GM21360 (cell line): ENCODE measurements at regions not wholly inside any gene's neighbourhood (a gene's known extent, or its start where the extent isn't known, plus 50 kb on each side); places are given as distances from the start of the nearest gene placed in this dataset.
"Not testable (repeated sequence)": the region's sequence is repeated elsewhere in the genome, so short reads cannot be mapped to it uniquely, and the experiment has no call there.

ENCODE experiments used
- ATAC-seq: cut with Tn5 transposase; IDR thresholded peaks from one replicate; pipeline ENCODE4 v1.9.1; 2021; ENCODE audit warnings: mild to moderate bottlenecking, moderate library complexity; ENCODE audit not compliant: unreplicated experiment

GRCh38 chr10:123221418-123221817, 67.2 kb downstream of the BUB3 start:
- no peak for ATAC-seq

GRCh38 chr10:123222832-123223231, 68.6 kb downstream of the BUB3 start:
- no peak for ATAC-seq

GRCh38 chr10:123227706-123228105, 73.5 kb downstream of the BUB3 start:
- no peak for ATAC-seq

DNA sequence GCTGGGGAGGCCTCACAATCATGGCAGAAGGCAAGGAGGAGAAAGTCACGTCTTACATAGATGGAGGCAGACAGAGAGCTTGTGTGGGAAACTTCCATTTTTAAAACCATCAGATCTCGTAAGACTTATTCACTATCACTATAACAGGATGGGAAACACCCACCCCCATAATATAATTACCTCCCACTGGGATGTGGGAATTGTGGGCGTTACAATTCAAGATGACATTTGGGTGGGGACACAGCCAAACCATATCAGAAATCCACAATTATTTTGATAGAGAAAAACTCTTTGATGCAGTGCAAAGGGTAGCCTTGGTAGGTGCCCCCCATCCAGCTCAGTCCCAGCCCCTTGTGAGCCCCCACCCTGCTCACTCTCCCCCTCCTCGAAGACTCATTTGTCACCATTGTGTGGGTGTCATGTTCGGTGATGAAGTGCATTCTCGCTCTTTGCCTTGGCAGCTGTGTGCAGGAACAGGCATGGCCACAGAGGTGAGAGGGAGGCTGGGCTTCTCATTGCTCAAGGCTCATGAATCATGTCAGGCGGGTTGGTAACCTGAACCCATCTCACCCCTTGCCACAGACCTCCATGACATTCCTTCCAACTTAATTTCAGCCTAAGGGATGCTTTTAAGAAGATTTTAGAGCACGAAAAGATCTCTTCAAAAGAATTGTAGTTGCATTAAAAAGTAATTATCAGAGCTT, 75.9 kb downstream of the BUB3 start:
- no peak for ATAC-seq

- not testable (repeated sequence) for ATAC-seq
These were observed 78.7 kb downstream of the BUB3 start for GRCh38 chr10:123232879-123233278.

- not testable (repeated sequence) for ATAC-seq
These were observed 80.8 kb downstream of the BUB3 start for GRCh38 chr10:123235014-123235413.

DNA sequence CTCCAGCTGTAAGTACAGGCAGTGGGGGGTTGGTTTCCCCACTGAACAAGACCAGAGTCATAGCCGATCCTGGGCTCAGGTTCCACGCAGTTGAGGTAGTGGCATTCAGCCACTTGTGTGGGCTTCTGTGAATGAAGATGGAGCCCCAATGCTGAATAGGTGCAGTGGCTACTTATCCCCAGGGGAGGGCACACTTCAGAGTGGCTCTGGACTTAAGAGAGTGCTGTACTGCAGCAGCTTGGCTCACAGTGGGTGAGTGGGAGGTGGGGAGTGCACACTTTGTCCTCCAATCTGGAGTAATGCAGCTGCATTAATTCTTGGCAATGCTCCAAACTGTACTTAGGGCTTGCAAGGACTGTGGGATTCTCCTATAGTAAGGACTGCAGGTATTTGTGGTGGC, 81.9 kb downstream of the BUB3 start:
- ATAC-seq = no peak

DNA sequence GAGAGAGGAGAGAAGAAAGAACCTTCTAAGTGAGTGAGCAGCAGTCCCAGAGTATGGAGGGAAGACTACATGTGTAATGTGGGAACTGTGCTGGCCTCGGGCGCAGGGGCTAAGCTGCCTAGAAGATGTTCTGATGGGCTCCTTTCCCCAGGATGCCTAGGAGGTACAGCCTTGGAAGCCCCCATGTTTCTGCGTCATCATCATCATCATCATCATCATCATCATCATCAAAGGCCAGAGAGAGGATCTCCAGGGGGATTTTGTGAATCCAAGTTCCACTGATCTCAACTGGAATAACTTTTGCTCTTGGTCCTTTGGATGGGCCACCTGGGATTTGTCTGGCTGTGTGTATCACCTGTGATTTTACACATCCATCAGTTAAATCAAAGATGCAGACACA, 86.0 kb downstream of the BUB3 start:
- no peak for ATAC-seq

- ATAC-seq = no peak
These were observed 86.6 kb downstream of the BUB3 start for GRCh38 chr10:123240776-123241175.

- peak; percentile 57 for ATAC-seq
These were observed 87.4 kb downstream of the BUB3 start for GRCh38 chr10:123241391-123242141.

DNA sequence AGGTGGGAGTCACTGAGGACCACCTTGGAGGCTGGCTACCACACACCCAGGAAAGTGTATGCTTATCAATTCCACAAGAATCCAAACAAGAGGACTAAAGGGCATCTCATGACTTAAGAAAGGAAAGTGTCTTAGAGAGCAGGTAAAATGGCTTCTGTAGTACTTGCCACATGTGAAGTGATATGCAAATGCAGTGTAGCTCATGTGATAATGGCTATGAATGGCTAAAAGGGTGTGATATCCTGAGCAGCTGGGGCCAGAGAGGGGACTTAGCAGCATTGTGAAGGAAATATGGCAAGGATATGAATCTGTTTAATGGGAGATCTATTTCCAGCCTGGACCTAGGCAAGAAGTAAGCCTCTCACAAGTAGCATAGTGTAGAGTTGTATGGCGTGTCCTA, 90.5 kb downstream of the BUB3 start:
- ATAC-seq = no peak

- no peak for ATAC-seq
These were observed 91.1 kb downstream of the BUB3 start for GRCh38 chr10:123245264-123245663.

DNA sequence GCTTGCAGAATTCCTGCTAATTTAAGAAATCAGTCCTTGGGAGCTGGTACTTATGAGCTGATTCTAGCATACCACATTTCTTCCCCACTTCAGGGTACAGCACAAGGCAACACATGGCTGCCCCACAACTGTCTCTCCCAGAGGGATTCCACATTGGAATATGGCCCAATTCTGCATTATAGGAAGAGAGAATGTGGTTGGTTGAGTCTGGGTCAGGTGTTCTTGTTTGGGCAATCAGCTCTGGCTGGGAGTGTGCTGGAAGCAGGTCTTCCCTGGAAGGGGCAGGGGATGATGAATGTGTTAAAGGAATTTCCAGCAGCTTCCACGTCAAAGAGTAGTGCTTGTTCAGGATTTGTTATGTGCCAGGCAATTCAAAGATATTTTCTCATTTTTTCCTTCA, 95.7 kb downstream of the BUB3 start:
- ATAC-seq = no peak

DNA sequence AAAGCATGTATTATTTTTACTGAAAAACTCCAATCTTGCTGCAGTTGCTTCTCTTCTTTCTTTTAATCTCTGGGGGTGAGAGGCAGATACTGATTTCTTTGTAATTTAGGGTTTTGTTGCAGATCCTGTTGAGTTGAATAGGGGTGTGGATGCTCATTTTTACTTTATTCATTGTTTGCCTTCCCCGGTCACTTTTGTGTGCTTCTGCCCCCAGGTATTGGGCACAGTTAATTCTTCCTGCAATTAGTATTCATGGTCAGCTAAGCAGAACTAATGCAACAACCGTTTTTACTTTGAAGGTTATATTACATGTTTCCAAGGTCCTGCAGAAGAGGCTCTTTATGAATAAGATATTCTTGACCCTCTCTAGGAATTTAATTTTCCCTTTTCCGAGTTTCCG, 96.4 kb downstream of the BUB3 start:
- ATAC-seq = no peak

DNA sequence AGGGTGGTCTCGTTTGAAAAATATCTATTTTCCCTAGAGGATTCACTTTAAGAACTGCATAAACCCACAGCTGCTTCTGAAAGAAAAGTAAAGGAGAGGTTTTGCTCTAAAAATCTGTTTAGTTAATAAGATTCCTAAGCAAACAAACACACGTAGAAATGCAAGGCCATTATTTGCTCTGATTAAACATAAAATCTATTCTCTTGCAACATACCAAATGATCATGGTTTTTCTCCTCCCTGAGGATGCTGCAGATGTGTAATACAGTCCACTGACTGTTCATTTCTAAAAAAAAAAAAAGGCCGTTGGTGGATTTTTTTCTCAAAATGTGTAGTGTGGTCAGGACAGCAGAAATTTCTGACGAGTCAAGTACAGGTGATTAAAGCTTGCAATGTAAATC, 98.6 kb downstream of the BUB3 start:
- no peak for ATAC-seq

GRCh38 chr10:123254343-123254742, 100.1 kb downstream of the BUB3 start:
- not testable (repeated sequence) for ATAC-seq

DNA sequence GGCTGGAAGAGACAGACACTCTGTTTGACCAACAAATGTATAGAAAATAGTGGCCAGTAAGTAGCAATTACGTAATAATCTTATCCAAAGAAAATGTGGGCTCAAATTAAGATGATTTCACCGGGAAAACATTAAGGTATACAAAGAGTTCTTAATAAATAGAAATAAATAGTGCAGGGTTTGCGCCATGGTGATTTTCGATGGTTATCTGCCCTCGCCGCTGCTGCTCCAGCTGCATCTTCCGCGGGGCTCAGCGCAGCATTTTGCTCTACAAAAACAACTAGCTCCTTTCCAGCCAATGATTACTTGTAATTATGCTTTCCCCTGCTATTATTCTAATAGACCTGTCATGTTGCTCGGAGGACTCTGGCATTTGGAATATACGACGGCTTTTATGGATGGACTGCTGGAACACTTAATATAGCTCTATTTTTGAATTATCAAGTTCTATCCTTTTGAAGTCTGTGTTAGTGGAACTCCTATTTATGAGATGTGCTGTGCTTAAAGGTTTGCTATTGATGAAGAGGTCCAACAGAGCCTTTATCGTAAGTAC, 103.8 kb downstream of the BUB3 start:
- ATAC-seq = no peak

GRCh38 chr10:123259081-123259480, 104.9 kb downstream of the BUB3 start:
- ATAC-seq = no peak

DNA sequence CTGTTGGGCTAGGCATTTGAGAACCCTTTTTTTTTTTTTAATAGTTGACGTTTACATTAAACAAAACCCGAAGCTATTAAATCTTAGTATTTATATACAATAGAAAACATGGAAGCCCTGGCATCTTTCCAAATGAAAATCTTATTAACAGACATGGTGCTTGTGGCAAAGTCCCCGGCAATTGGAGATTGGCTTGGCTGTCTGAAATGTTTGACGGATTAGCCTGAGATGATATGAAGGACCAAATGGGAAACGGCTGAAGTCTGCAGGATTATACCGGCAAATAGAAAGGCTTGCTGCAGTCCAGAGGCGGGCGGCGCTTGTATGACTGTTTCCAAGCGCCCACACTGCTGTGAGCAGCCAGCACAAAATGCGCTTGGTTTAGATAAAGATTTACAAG, 105.6 kb downstream of the BUB3 start:
- no peak for ATAC-seq

GRCh38 chr10:123262456-123262855, 108.3 kb downstream of the BUB3 start:
- no peak for ATAC-seq

- no peak for ATAC-seq
These were observed 112.8 kb downstream of the BUB3 start for GRCh38 chr10:123266971-123267370.

DNA sequence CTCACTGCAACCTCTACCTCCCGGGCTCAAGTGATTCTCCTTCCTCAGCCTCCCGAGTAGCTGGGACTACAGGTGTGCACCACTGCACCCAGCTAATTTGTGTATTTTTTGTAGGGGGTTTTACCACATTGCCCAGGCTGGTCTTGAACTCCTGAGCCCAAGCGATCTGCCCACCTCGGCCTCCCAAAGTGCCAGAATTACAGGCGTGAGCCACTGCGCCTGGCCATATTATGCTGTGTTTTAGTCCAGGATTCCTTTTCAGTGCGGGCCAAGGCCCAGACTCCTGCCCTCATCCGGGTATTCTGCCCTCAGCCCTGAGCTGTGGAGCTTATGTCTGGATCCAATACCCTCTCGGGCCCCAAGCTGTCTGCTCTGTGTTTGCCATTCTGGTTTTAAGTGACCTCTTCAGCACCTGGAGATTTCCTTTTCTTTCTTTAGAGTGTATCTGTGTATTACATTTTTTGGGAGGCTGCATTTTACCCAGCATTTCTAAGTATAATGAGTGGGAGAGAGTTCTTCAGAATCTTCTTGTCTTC, 114.9 kb downstream of the BUB3 start:
- no peak for ATAC-seq
